CD4-positive, alpha-beta T cell treated with Interleukin-4 for 4 hours (primary cell): ENCODE measurements at regions not wholly inside any gene's neighbourhood (a gene's known extent, or its start where the extent isn't known, plus 50 kb on each side); places are given as distances from the start of the nearest gene placed in this dataset.

Experiments used
- DNase-seq: peaks from one replicate; pipeline ENCODE4 v3.0.0-alpha.2; 2020

GRCh38 chr15:69530991-69531664 is 78.5 kb downstream of the RPLP1 start:
- no peak for DNase-seq

- no peak for DNase-seq
These were observed 79.0 kb downstream of the RPLP1 start for GRCh38 chr15:69531665-69532027.

- DNase-seq: no peak
These were observed 79.4 kb downstream of the RPLP1 start for GRCh38 chr15:69532066-69532465.

- DNase-seq: no peak
These were observed 80.2 kb downstream of the RPLP1 start for GRCh38 chr15:69532856-69533255.

GRCh38 chr15:69533522-69533921 is 80.9 kb downstream of the RPLP1 start:
- no peak for DNase-seq

GRCh38 chr15:69535101-69535638 is 82.6 kb downstream of the RPLP1 start:
- no peak for DNase-seq

GRCh38 chr15:69535998-69536397 is 83.4 kb downstream of the RPLP1 start:
- no peak for DNase-seq

GRCh38 chr15:69536726-69537512 is 84.3 kb downstream of the RPLP1 start:
- no peak for DNase-seq

- no peak for DNase-seq
These were observed 85.3 kb downstream of the RPLP1 start for GRCh38 chr15:69537901-69538300.

GRCh38 chr15:69538379-69538778 is 85.8 kb downstream of the RPLP1 start:
- DNase-seq: no peak

GRCh38 chr15:69539345-69539744 is 86.7 kb downstream of the RPLP1 start:
- DNase-seq: no peak

- no peak for DNase-seq
These were observed 88.0 kb downstream of the RPLP1 start for GRCh38 chr15:69540622-69541021.

- DNase-seq: no peak
These were observed 89.4 kb downstream of the RPLP1 start for GRCh38 chr15:69542028-69542427.

GRCh38 chr15:69543681-69544364 is 91.2 kb downstream of the RPLP1 start:
- DNase-seq: no peak

- DNase-seq: no peak
These were observed 91.9 kb downstream of the RPLP1 start for GRCh38 chr15:69544365-69545113.

- DNase-seq: no peak
These were observed 93.6 kb downstream of the RPLP1 start for GRCh38 chr15:69546182-69546581.

- no peak for DNase-seq
These were observed 96.0 kb downstream of the RPLP1 start for GRCh38 chr15:69548395-69549180.

GRCh38 chr15:69551391-69552056 is 98.9 kb downstream of the RPLP1 start:
- no peak for DNase-seq

- no peak for DNase-seq
These were observed 99.6 kb downstream of the RPLP1 start for GRCh38 chr15:69552057-69552815.

- DNase-seq: no peak
These were observed 101.1 kb downstream of the RPLP1 start for GRCh38 chr15:69553686-69554085.
